ENCODE measurements at regions not wholly inside any gene's neighbourhood (a gene's known extent, or its start where the extent isn't known, plus 50 kb on each side); places are given as distances from the start of the nearest gene placed in this dataset.
"Not testable (repeated sequence)": the region's sequence is repeated elsewhere in the genome, so short reads cannot be mapped to it uniquely, and the experiment has no call there.

GRCh38 chr7:109905368-109906065 lies 1185.4 kb upstream of the LRRN3 start:
- DNase-seq (ENCODE audit: low read depth in 2 of 2), result not testable (repeated sequence)

DNA sequence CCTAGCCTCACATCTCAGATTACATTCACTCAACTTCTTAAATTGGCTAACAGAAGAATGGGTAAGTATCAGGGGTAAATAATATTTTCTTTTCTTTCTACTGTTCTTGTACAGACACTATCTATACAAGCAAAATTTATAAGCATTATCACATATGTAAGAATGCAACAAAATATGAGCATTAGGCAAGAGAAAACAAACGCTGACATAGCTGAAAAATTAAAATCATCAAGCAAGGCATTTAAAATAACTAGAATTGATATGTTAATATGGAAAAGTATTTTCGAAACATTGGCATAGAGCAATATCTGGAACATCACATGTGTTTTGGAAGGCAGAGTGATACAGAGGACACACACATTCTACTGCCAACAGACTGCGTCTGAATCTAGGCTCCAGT lies 1175.3 kb upstream of the LRRN3 start:
- no peak for DNase-seq (ENCODE audit: low read depth in 2 of 2)

GRCh38 chr7:109926738-109927137 lies 1164.2 kb upstream of the LRRN3 start:
- DNase-seq (ENCODE audit: low read depth in 2 of 2), result no peak

DNA sequence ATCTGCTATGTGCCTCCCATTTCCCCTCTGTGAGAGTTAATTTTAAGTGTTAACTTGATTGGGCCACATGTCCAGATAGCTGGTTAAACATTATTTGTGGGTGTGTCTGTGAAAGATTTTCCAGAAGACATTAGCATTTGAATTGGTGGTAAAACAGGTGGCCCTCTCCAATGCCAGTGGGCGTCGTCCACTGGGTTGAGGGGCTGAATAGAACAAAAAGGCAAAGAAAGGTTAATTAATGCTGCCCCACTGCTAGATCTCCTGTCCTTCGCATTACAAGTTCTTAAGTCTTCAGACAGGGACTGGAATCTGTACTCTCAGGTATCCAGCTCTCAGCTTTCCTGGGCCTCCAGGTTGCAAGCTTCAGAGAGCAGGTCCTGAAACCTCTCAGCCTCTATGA lies 1160.9 kb upstream of the LRRN3 start:
- DNase-seq (ENCODE audit: low read depth in 2 of 2), result no peak

- no peak for DNase-seq (ENCODE audit: low read depth in 2 of 2)
Measured at GRCh38 chr7:109939207-109939606, 1151.7 kb upstream of the LRRN3 start.

DNA sequence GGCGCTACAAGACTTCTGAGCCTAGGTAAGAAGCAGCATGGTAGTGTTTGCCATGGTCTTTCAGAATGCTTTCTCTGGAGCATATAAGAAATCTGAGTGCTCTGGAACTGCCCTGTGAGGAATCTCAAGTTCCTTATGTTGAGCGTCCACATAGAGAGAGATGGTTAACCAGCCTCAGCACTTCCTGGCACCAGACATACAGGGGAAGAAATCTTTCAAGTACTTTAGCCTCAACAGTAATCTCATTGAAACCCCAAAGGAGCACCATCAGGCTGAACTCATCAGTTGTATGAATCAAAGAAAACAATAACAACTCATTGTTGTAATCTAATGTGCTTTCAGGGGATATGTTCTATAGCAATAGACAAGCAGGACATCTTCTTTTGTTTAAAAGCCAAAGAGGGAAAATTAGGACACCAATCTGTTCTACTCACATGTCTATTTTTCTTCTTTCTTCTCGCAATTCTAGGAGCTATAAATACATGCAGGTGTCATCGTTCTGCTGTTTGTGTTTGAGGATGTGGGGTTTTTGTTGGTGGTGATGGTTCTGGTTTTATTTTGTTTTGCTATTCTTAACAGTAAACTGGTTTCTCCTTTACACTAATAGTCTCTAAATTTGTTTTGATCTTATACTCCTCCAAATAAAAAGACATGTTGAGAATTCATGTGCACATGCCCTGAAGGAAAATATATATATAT lies 1145.0 kb upstream of the LRRN3 start:
- no peak for DNase-seq (ENCODE audit: low read depth in 2 of 2)

GRCh38 chr7:109950256-109950655 lies 1140.7 kb upstream of the LRRN3 start:
- no peak for DNase-seq (ENCODE audit: low read depth in 2 of 2)

GRCh38 chr7:109950821-109951564 lies 1139.9 kb upstream of the LRRN3 start:
- no peak for DNase-seq (ENCODE audit: low read depth in 2 of 2)

DNA sequence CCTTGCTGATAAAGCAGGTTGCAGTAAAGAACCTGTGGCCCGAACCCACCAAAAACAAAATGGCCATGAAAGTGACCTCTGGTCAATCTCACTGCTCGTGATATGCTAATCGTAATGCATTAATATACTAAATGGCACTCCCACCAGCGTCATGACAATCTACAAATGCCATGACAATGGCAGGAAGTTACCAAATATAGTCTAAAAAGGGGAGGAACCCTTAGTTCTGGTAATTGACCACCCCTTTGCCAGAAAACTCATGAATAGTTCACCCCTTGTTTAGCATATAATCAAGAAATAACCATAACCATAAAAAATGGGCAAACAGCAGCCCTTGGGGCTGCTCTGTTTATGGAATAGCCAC lies 1139.4 kb upstream of the LRRN3 start:
- no peak for DNase-seq (ENCODE audit: low read depth in 2 of 2)

- DNase-seq (ENCODE audit: low read depth in 2 of 2), result no peak
Measured at GRCh38 chr7:109955986-109956385, 1134.9 kb upstream of the LRRN3 start.

- no peak for DNase-seq (ENCODE audit: low read depth in 2 of 2)
Measured at GRCh38 chr7:109956916-109957315, 1134.0 kb upstream of the LRRN3 start.

GRCh38 chr7:109963741-109964140 lies 1127.2 kb upstream of the LRRN3 start:
- no peak for DNase-seq (ENCODE audit: low read depth in 2 of 2)

DNA sequence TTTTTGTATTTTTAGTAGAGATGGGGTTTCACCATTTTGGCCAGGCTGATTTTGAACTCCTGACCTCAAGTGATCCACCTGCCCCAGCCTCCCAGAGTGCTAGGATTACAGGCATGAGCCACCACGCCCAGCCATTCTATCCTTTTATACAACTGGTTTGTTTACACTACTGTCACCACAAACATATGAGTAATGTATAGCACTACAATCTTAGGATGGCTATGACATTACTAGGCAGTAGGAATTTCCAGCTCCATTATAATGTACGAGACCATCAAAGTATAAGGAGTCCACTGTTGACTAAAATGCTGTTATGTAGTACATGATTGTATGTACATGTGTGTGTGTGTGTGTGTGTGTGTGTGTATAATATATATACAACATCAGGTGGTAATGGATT lies 1126.1 kb upstream of the LRRN3 start:
- no peak for DNase-seq (ENCODE audit: low read depth in 2 of 2)

DNA sequence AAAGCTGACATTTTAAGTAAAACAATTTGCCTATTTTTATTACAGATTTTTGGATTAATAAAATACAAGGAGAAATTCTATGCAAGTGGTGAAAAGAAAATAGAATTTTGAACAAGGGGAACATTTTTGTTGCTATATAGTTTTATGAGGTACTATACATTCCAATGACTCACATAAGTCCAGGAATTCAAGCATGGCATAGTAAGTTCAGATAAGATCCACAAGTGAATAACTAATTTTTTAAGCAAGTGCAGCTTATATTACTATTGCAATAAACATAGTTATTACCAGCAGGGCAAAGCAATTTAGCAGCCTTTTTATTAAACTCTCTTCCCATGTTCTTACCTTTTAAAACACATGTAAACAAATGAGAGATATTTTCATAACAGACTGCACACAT lies 1123.5 kb upstream of the LRRN3 start:
- no peak for DNase-seq (ENCODE audit: low read depth in 2 of 2)

DNA sequence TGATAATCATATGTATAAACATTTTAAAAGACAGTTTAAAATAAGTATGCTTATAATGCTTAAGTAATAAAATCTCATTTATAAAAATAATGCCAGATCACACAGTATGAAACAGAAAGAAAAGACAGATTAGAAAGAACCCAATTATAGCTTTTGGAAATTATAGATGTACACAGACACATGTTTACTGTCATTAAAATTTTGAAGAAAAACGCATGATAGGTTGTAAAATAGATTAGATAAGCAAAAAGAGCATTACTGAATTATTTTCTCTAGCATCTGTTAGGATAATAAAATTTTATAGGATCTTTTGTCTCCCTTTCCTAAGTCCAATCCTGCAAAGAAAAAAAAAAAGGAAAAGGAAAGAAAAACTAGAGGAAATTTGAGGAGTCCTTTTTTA lies 1107.3 kb upstream of the LRRN3 start:
- DNase-seq (ENCODE audit: low read depth in 2 of 2), result no peak

- DNase-seq (ENCODE audit: low read depth in 2 of 2), result no peak
Measured at GRCh38 chr7:109984729-109985128, 1106.2 kb upstream of the LRRN3 start.

- DNase-seq (ENCODE audit: low read depth in 2 of 2), result no peak
Measured at GRCh38 chr7:109986701-109987100, 1104.2 kb upstream of the LRRN3 start.

DNA sequence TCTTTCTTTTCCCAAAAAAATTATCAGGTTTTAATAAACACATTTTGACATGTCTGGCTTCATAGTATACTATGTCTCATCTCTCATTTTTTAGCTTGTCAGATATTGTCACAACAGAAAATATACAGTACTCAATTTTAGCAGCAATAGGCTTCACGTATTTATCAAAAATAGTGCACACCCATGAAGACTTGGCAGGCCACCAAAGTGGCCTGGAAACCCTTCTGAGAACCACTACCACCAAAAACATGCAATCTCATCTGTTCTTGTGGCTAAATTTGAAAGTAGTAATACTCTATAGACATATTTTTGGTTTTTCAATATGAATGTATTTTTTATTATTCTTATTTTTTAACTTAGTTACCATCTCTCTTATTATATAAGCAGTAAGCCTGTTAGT lies 1094.5 kb upstream of the LRRN3 start:
- DNase-seq (ENCODE audit: low read depth in 2 of 2), result no peak

DNA sequence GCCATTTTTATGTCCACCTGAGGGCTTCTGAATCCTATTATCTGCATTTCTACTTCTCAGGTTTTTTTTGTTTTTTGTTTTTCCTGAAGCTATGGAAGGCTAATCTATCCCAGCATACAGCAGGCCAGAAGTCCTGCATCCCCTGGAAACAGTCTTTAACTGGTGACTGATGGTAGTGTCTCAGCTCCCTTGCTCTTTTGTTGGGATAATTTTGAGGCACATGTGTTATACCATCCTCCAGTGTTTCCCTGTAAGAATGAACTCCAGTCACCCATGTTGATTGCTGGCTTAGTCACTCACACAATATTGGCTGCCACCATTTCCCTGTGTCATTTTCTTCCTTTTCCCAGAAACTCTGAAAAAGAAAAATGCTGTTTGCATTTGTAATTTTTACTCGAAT lies 1094.0 kb upstream of the LRRN3 start:
- no peak for DNase-seq (ENCODE audit: low read depth in 2 of 2)

- no peak for DNase-seq (ENCODE audit: low read depth in 2 of 2)
Measured at GRCh38 chr7:109997837-109998236, 1093.1 kb upstream of the LRRN3 start.

DNA sequence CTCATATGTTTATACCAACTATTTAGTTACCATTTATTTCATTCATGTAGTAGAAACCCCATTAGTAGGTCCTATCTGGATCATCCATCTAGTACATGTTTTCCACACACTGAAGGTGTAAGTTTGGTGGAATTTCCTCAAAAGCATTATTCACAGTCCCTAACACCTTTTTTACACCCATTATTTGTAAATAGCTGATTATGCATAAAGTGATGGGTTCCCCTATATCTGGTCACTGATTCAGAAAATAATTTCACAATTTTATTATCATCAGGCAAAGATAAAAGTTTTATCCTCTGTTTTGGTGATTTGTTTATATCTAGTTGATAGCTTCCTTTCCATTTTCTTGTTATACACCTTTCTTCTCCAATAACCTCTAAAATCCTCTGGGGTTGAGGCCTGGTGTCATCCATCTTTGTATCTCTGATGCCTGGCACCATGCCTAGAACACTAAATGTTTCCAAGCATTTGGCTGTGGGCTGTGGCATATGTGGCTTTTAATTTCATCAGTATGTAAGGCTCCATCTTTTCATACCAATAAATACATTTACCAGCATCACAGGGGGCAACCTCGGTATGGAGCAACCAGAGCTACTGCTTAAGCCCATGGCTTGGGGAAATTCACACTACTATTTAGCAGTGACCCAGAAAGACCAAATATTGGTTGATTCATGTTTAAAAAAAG lies 1089.5 kb upstream of the LRRN3 start:
- DNase-seq (ENCODE audit: low read depth in 2 of 2), result no peak

DNA sequence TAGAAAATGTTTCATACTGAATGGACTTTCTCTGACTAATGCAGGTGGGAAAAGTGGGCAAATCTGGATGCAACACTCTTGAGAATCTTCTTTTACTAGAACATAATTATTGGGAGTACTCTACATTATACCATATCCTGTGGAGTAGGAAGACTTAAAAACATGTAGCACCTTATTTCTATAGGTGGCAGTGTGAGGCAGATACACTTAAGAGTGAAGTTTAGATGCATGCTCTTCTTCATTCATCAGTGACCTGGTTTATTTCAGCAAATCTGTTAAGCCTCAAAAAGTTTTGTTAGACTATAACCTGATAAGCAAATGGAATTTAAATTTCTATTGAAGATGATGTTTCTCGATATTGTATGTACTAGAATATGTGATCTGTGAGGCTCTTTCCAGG lies 1087.1 kb upstream of the LRRN3 start:
- no peak for DNase-seq (ENCODE audit: low read depth in 2 of 2)

All from stimulated activated CD8-positive, alpha-beta memory T cell treated with anti-CD3 and anti-CD28 coated beads, Interleukin-15, amount 100 ng/mL, for 48 hours (primary cell).